GM10266 (cell line): ENCODE measurements at regions not wholly inside any gene's neighbourhood (a gene's known extent, or its start where the extent isn't known, plus 50 kb on each side); places are given as distances from the start of the nearest gene placed in this dataset.

Experiments used
- DNase-seq: peaks from one replicate; pipeline ENCODE4 v3.0.0; 2012; ENCODE audit errors: extremely low spot score
- TF ChIP-seq, protein P1 (sequence below): IDR thresholded peaks from 2 replicates; pipeline ENCODE4 v1.5.1; 2012; ENCODE audit warnings: mild to moderate bottlenecking, low read depth; ENCODE audit not compliant: control insufficient read depth, insufficient read depth; ENCODE audit errors: missing control alignments

DNA sequence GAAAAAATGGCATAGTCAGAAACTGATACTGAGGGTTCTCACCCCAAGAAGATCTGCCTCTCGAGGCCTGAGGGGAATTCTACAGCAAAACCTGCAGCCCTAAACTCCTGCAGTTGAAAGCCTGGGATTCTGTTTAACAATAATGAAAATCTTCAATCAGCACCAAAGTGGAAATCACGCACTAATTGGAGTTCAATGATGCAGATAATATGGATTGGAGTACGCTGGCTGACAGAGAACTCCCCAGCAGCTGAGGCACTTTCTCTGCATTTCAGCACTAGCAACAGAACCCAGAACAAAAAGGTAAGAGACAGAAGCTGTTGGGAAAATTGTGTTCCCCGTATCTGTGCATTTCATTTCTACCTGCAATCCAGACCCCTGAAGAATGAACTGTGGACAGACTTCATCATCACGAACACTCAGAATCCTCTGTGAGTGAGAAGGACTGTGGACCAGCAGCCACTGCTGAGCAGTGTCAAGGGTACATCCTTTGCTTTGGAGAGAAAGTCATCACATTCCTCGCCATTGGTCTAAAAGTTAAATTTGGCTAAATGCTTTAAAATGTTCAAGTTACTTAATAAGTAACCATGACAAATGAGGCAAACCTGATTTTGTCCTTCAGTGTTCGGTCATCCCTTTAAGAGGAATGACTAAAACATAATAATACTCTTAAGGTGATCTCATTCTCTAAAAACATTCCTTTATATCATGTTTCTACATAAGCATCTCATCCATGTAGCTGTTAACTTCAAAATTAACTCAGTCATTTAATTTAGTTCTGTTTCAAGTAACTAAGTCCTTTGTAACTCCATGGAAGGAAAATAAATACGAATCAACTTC is 126.1 kb downstream of the GAS1 start:
- DNase-seq, result no peak
- TF ChIP-seq, protein P1, sequence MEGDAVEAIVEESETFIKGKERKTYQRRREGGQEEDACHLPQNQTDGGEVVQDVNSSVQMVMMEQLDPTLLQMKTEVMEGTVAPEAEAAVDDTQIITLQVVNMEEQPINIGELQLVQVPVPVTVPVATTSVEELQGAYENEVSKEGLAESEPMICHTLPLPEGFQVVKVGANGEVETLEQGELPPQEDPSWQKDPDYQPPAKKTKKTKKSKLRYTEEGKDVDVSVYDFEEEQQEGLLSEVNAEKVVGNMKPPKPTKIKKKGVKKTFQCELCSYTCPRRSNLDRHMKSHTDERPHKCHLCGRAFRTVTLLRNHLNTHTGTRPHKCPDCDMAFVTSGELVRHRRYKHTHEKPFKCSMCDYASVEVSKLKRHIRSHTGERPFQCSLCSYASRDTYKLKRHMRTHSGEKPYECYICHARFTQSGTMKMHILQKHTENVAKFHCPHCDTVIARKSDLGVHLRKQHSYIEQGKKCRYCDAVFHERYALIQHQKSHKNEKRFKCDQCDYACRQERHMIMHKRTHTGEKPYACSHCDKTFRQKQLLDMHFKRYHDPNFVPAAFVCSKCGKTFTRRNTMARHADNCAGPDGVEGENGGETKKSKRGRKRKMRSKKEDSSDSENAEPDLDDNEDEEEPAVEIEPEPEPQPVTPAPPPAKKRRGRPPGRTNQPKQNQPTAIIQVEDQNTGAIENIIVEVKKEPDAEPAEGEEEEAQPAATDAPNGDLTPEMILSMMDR, result no peak

DNA sequence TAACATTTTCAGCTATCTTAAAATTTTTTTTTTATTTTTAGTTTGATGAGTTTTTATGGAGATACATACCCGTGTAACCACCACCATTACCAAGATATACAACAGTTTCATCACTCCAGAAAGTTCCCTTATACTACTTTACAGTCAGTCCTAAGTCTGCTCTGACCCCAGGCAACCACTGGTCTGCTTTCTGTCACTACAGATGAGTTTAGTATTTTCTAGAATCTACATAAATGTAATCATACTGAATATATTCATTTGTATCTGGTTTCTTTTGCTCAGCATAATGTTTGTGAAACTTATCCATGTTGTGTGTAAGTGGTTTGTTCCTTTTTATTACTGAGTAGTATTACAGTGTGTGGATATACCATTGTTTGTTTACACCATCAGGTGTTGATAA is 127.8 kb downstream of the GAS1 start:
- no peak for DNase-seq
- TF ChIP-seq, protein P1, result no peak

DNA sequence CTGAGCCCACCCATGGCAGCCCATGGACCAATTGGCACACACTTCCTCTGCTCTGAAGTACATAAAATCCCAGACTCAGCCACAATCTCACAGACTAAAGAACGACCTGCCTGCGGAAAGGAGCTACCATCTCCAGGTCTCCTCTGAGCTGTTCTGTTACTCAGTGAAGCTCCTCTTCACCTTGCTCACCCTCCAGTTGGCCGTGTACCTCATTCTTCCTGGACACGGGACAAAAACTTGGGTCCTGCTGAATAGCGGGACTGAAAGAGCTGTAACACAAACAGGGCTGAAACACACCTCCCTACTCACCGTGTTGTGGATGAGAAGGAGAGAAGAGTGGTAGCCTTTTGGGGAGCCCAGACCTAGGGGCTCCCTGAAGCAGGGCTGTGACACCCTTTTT is 128.7 kb downstream of the GAS1 start:
- TF ChIP-seq, protein P1, result no peak
- DNase-seq, result no peak

DNA sequence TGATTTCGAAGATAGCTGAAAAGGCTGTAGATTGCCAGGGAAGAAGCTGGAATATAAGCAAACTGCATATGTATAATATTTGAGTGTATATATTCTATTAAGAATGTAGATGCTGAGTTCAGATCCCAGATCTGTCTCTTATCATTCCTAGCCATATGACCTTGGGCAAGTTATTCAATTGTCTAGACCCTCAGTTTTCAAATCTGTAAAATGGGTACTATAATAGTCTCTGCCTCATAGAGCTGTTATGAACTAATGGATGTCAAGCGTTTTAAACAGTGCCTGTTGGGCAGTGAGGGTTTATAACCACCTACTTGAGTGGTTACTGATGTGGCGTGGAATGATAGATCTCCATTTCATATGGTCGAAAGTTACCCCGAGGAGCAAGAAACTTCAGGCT is 130.4 kb downstream of the GAS1 start:
- DNase-seq, result no peak
- TF ChIP-seq, protein P1, result no peak

DNA sequence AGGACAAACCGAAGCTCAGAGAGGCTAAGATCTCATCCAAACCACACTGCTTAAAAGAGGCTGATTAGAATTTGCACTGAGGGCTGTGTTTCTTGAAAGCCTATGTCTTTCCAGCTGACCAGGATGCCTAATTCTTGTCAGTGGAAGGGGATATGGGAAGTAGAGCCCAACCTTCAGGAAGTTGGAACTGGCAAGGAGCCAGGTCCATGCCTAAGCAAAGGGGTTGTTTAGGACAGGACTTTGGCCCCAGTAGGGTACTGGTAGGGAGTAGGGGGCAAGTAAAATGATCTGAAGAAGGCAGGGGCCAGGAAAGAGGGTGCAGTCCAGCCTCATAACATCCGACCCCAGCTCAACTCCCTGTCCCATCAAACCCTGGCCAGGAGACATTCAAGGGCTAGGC is 130.9 kb downstream of the GAS1 start:
- DNase-seq, result no peak
- TF ChIP-seq, protein P1, result no peak

DNA sequence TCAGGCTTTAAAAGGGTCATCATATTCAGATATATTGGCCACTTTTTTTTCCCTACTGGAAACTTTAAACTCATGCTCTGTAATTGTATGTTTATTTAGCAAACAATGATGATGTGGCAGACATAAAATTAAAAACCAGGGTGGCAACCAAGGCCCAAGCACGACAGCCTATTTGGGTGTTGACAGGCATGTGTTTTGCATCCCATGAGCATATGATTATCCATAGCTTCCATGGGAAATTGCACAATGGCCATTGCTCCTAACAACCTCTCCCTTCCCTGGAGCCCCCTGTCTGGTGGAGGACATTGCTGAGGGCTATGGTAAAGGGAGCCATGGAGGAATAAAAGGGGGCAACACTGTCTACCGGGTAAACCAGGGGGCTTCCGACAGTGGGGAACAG is 134.7 kb downstream of the GAS1 start:
- DNase-seq, result no peak
- TF ChIP-seq, protein P1, result no peak

DNA sequence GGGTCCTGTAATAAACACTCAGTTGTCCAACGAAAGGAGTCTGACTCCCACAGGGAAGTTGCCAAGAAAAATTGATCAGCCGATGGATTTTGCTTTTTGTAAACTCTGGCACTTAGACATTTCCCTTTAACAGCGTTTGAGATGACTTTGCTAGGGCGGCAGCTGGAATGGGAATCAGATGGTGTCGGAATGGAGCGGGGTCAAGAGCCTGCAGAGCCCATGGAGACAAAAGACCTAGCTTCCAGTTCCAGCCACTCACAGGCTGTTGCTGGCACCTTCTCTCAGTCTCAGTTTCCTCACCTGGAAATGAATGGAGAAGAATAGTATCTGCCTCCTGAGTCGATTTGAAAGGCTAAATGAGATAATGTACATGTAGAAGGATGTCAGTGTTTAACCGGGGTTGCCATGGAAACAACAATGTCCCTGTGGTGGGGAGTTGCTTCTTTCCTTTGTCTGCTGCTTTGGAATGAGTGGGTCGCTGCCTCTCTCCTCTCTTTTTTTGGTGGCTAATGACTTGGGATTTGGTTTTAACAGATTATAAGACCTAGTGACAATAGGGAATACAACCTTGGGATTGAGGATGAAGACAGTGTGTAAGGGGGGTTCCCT is 137.4 kb downstream of the GAS1 start:
- TF ChIP-seq, protein P1, result no peak
- DNase-seq, result no peak
